Caco-2 (cell line): ENCODE measurements at regions not wholly inside any gene's neighbourhood (a gene's known extent, or its start where the extent isn't known, plus 50 kb on each side); places are given as distances from the start of the nearest gene placed in this dataset.

Experiments used
- BruUV-seq: library from RNA; stranded (reverse); fragments of 400-500 nt; replicated peaks from 2 replicates; lab custom pipeline; 2021; lab: Mats Ljungman, UMichigan
- CTCF ChIA-PET: fragments of 300-600 bp; sonication (Branson Sonifier 250); formaldehyde crosslinking; loops from one replicate; lab custom pipeline; 2022; ENCODE audit warnings: antibody characterized with exemption; lab: Charles Lee
- POLR2A ChIA-PET: fragments of 300-600 bp; sonication (Branson Sonifier 250); formaldehyde crosslinking; loops from one replicate; lab custom pipeline; 2022; ENCODE audit warnings: antibody characterized with exemption; lab: Charles Lee
- DNase-seq, 2 experiments: peaks; one replicate each; pipeline versions ENCODE4 v3.0.0 to v3.0.0-alpha.2; 2020 to 2022
- H3K27me3 ChIP-seq: replicated peaks from 2 replicates; pipeline ENCODE4 v1.6.0; 2011; ENCODE audit warnings: low read length; ENCODE audit not compliant: control insufficient read depth, insufficient read depth
- H3K36me3 ChIP-seq: 2 replicates; pipeline ENCODE4 v1.5.1; 2011; ENCODE audit warnings: low read length; ENCODE audit not compliant: control insufficient read depth, insufficient read depth
- H3K4me1 ChIP-seq: fragments of 250-450 bp; sonication (Bioruptor Pico); 2 replicates; pipeline ENCODE4 v1.5.1; 2020; ENCODE audit warnings: mild to moderate bottlenecking
- H3K4me3 ChIP-seq: 2 replicates; pipeline ENCODE4 v1.5.1; 2011; ENCODE audit warnings: low read depth, mild to moderate bottlenecking, control low read depth, low read length
- H3K9me3 ChIP-seq: fragments of 250-450 bp; sonication (Bioruptor Pico); 2 replicates; pipeline ENCODE4 v1.5.1; 2020; ENCODE audit warnings: mild to moderate bottlenecking, moderate library complexity
- H3K27ac Mint-ChIP-seq: one replicate; pipeline ENCODE4 v1.8.0; 2022; ENCODE audit warnings: mixed read lengths; ENCODE audit not compliant: unreplicated experiment
- H3K27me3 Mint-ChIP-seq: one replicate; pipeline ENCODE4 v1.8.0; 2022; ENCODE audit warnings: mixed read lengths; ENCODE audit not compliant: insufficient read depth, unreplicated experiment
- H3K36me3 Mint-ChIP-seq: one replicate; pipeline ENCODE4 v1.8.0; 2022; ENCODE audit warnings: mild to moderate bottlenecking, mixed read lengths; ENCODE audit not compliant: insufficient read depth, unreplicated experiment
- H3K4me1 Mint-ChIP-seq: one replicate; pipeline ENCODE4 v1.8.0; 2022; ENCODE audit warnings: low read depth, mixed read lengths; ENCODE audit not compliant: unreplicated experiment
- H3K4me3 Mint-ChIP-seq: one replicate; pipeline ENCODE4 v1.8.0; 2022; ENCODE audit warnings: mild to moderate bottlenecking, moderate library complexity, mixed read lengths; ENCODE audit not compliant: unreplicated experiment
- H3K9me3 Mint-ChIP-seq: one replicate; pipeline ENCODE4 v1.8.0; 2022; ENCODE audit warnings: mixed read lengths; ENCODE audit not compliant: unreplicated experiment
- intact Hi-C: fragments of 100-400 bp; cut with micrococcal nuclease; formaldehyde crosslinking; loops from one replicate; pipeline ENCODE4 v1.10.0; 2022; ENCODE audit not compliant: unreplicated experiment
- TF ChIP-seq, protein P1 (sequence below), 2 experiments: fragments of 200-600 bp in 1 of 2; IDR thresholded peaks; 1 replicate in 1 of 2; 2 replicates in 1 of 2; pipeline versions ENCODE4 v1.5.1 to v1.8.0; 2011 to 2022; ENCODE audit warnings: antibody characterized with exemption in 1 of 2, control low read depth in 1 of 2, inconsistent platforms in 1 of 2, low read depth in 1 of 2, low read length in 1 of 2, mild to moderate bottlenecking in 1 of 2, moderate library complexity in 1 of 2; ENCODE audit not compliant: insufficient read depth in 1 of 2, severe bottlenecking in 1 of 2, unreplicated experiment in 1 of 2

DNA sequence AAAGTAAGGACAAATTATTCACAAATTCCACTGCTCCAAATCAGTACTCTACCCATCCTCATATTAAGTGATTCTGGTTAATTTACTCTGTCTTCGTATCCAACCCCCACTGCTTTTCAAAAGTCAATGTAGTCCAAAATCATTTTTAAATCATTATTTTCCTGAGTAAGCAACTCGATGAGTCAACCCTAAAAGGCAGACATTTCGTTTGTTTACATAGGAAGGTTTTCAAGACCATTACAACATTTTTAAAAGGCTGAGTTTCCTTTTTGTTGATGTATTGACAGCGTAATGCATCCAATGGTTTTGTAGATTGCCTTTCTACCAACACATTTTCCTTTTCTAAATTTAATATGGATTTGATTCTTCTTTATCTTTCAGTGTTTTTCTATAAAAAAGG, 523.0 kb upstream of the ANKRD30A start:
- TF ChIP-seq, protein P1, sequence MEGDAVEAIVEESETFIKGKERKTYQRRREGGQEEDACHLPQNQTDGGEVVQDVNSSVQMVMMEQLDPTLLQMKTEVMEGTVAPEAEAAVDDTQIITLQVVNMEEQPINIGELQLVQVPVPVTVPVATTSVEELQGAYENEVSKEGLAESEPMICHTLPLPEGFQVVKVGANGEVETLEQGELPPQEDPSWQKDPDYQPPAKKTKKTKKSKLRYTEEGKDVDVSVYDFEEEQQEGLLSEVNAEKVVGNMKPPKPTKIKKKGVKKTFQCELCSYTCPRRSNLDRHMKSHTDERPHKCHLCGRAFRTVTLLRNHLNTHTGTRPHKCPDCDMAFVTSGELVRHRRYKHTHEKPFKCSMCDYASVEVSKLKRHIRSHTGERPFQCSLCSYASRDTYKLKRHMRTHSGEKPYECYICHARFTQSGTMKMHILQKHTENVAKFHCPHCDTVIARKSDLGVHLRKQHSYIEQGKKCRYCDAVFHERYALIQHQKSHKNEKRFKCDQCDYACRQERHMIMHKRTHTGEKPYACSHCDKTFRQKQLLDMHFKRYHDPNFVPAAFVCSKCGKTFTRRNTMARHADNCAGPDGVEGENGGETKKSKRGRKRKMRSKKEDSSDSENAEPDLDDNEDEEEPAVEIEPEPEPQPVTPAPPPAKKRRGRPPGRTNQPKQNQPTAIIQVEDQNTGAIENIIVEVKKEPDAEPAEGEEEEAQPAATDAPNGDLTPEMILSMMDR (IDR thresholded peaks at IDR 0.05; ENCODE audit: insufficient read depth in 1 of 2, low read depth in 1 of 2, low read length in 1 of 2, severe bottlenecking in 1 of 2, unreplicated experiment in 1 of 2), result no peak
- Mint-ChIP-seq H3K4me3 (no peak overlapping the region), H3K27ac (no peak overlapping the region), H3K9me3 (no peaks in the 10 kb centered on the region), H3K27me3 (peaks cover 3% of the 10 kb centered on the region), H3K4me1 (no peaks in the 10 kb centered on the region), H3K36me3 (no peaks in the 10 kb centered on the region)
- BruUV-seq, result no TSS peak
- CTCF ChIA-PET, result no interaction called here
- H3K27me3 ChIP-seq, result no peaks in the 10 kb centered on the region
- H3K36me3 ChIP-seq, result no peaks in the 10 kb centered on the region
- intact Hi-C loops, result no loop called here
- H3K4me1 ChIP-seq, result no peaks in the 10 kb centered on the region
- DNase-seq, result no peak
- H3K9me3 ChIP-seq, result no peaks in the 10 kb centered on the region
- no peak overlapping the region for H3K4me3 ChIP-seq
- POLR2A ChIA-PET, result no interaction called here

DNA sequence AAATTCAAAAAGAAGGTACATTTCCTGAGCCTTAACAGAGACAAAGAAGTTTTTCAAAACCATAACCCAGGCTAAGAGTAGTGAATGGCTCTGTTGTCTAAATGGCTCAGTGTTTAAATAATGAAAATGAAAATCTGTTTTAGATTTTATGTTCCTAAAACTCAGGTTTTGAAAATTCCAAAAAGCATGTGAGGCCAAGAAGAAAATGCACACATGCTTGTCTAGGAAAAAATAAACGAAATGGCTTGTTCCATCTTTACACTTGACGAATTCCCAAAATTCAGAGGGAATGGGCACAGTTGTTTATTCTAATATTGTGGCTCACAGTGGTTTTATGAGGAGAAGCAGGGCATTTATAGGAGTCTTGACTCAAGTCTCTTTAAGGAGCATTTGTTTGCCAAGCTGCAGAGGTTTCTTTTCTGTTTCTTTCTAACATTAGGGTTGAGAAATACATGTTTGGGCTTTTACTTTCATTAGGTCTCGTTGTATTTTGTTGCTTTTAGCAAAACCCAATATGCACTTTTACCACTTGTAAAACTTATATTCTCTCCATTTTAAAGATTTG, 527.6 kb upstream of the ANKRD30A start:
- Mint-ChIP-seq H3K9me3 (no peaks in the 10 kb centered on the region), H3K36me3 (no peaks in the 10 kb centered on the region), H3K4me1 (no peaks in the 10 kb centered on the region), H3K27ac (no peak overlapping the region), H3K27me3 (peaks cover 3% of the 10 kb centered on the region), H3K4me3 (no peak overlapping the region)
- BruUV-seq, result no TSS peak
- Histone ChIP-seq H3K27me3 (no peaks in the 10 kb centered on the region), H3K4me1 (no peaks in the 10 kb centered on the region), H3K4me3 (no peak overlapping the region), H3K9me3 (no peaks in the 10 kb centered on the region), H3K36me3 (no peaks in the 10 kb centered on the region)
- DNase-seq, result no peak
- intact Hi-C loops, result no loop called here
- ChIA-PET CTCF (no interaction called here), POLR2A (no interaction called here)
- TF ChIP-seq, protein P1 (IDR thresholded peaks at IDR 0.05; ENCODE audit: insufficient read depth in 1 of 2, low read depth in 1 of 2, low read length in 1 of 2, severe bottlenecking in 1 of 2, unreplicated experiment in 1 of 2), result no peak

DNA sequence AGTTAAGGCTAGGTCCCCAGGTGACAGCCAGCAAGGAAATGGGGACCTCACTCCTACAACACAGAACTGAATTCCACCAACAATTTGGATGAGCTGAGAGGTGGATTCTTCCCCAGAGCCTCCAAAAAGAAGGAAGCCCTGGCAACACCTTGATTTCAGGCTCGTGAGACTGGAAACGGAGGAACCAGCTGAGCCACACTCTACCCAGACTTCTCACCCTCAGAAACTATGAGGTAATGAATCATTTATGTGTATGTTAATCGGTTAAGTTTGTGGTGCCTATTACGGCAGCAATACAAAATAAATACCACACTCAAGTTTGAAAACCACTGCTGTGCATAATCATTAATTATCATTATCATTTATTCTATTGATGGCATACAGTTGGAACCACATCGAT, 532.4 kb upstream of the ANKRD30A start:
- Histone ChIP-seq H3K4me3 (no peak overlapping the region), H3K36me3 (no peaks in the 10 kb centered on the region), H3K27me3 (no peaks in the 10 kb centered on the region), H3K9me3 (no peaks in the 10 kb centered on the region), H3K4me1 (no peaks in the 10 kb centered on the region; the same call in 1 of the 2 replicates)
- Mint-ChIP-seq H3K27me3 (no peaks in the 10 kb centered on the region), H3K27ac (no peak overlapping the region), H3K9me3 (no peaks in the 10 kb centered on the region), H3K36me3 (no peaks in the 10 kb centered on the region), H3K4me1 (no peaks in the 10 kb centered on the region), H3K4me3 (no peak overlapping the region)
- no TSS peak for BruUV-seq
- DNase-seq, result no peak
- CTCF ChIA-PET, result no interaction called here
- TF ChIP-seq, protein P1 (IDR thresholded peaks at IDR 0.05; ENCODE audit: insufficient read depth in 1 of 2, low read depth in 1 of 2, low read length in 1 of 2, severe bottlenecking in 1 of 2, unreplicated experiment in 1 of 2), result no peak
- POLR2A ChIA-PET, result no interaction called here
- intact Hi-C loops, result no loop called here
